Endothelial cell of umbilical vein (primary cell): ENCODE measurements at regions not wholly inside any gene's neighbourhood (a gene's known extent, or its start where the extent isn't known, plus 50 kb on each side); places are given as distances from the start of the nearest gene placed in this dataset.

ENCODE experiments used
- BruUV-seq: library from RNA; stranded (reverse); fragments of 400-500 nt; replicated peaks from 2 replicates; lab custom pipeline; 2021; lab: Mats Ljungman, UMichigan
- CTCF ChIA-PET: fragments of 300-600, 350-600 bp; sonication (Branson Sonifier 250); formaldehyde crosslinking; loops from one replicate; lab custom pipeline; 2021; ENCODE audit warnings: antibody characterized with exemption, inconsistent platforms; lab: Charles Lee
- POLR2A ChIA-PET: fragments of 300-600, 350-600 bp; sonication (Branson Sonifier 250); formaldehyde crosslinking; loops from one replicate; lab custom pipeline; 2021; ENCODE audit warnings: antibody characterized with exemption, inconsistent platforms; lab: Charles Lee
- DNase-seq: peaks from one replicate; pipeline ENCODE4 v3.0.0-alpha.2; 2011; ENCODE audit warnings: low read depth, low spot score
- FAIRE-seq: peaks from 2 replicates; lab custom pipeline; 2011; peaks lifted over from hg19 to GRCh38; lab: Jason Lieb, UNC
- H2AFZ ChIP-seq: 2 replicates; pipeline ENCODE4 v1.6.0; 2012; ENCODE audit warnings: low read depth, low read length, control low read depth, inconsistent platforms
- H3K27ac ChIP-seq: 2 replicates; pipeline ENCODE4 v1.5.1; 2011; ENCODE audit warnings: low read depth, mild to moderate bottlenecking, control low read depth, low read length, moderate library complexity; ENCODE audit not compliant: insufficient read depth
- H3K27me3 ChIP-seq, 2 experiments: 2 replicates each; pipeline versions ENCODE4 v1.6.0 to v1.6.1; 2011; ENCODE audit warnings: low read length in 2 of 2, mixed read lengths in 1 of 2; ENCODE audit not compliant: control insufficient read depth in 2 of 2, insufficient read depth in 2 of 2
- H3K36me3 ChIP-seq, 2 experiments: 2 replicates in 1 of 2; 3 replicates in 1 of 2; pipeline ENCODE4 v1.5.1; 2011; ENCODE audit warnings: low read length in 2 of 2, mild to moderate bottlenecking in 1 of 2, moderate library complexity in 1 of 2; ENCODE audit not compliant: control insufficient read depth in 2 of 2, insufficient read depth in 2 of 2; ENCODE audit errors: extremely low read depth in 1 of 2
- H3K4me1 ChIP-seq: 3 replicates; pipeline ENCODE4 v1.5.1; 2011; ENCODE audit warnings: mild to moderate bottlenecking, low read length; ENCODE audit not compliant: control insufficient read depth, insufficient read depth; ENCODE audit errors: extremely low read depth
- H3K4me2 ChIP-seq: 2 replicates; pipeline ENCODE4 v1.6.1; 2011; ENCODE audit warnings: low read length, control low read depth, mixed read lengths; ENCODE audit not compliant: insufficient read depth
- H3K4me3 ChIP-seq, 3 experiments: fragments of 200-600 bp in 1 of 3; sonication (generic), shearing (Covaris generic) in 1 of 3; replicated peaks in 1 of 3; 2 replicates each; pipeline ENCODE4 v1.5.1; 2011 to 2016; ENCODE audit warnings: control low read depth in 3 of 3, low read length in 3 of 3, mild to moderate bottlenecking in 2 of 3, inconsistent platforms in 1 of 3, low read depth in 1 of 3, moderate library complexity in 1 of 3; ENCODE audit not compliant: insufficient read depth in 1 of 3
- H3K79me2 ChIP-seq: 2 replicates; pipeline ENCODE4 v1.6.0; 2012; ENCODE audit warnings: low read length, inconsistent platforms; ENCODE audit not compliant: control insufficient read depth, insufficient read depth
- H3K9ac ChIP-seq: replicated peaks from 2 replicates; pipeline ENCODE3; 2011; ENCODE audit warnings: low read length, control low read depth; ENCODE audit not compliant: insufficient read depth; ENCODE audit errors: extremely low read depth
- H3K9me1 ChIP-seq: replicated peaks from 3 replicates; pipeline ENCODE4 v1.6.0; 2011; ENCODE audit warnings: mild to moderate bottlenecking, low read length; ENCODE audit not compliant: control insufficient read depth, insufficient read depth; ENCODE audit errors: extremely low read depth
- H3K9me3 ChIP-seq: replicated peaks from 2 replicates; pipeline ENCODE4 v1.5.1; 2012; ENCODE audit warnings: low read length, inconsistent platforms; ENCODE audit not compliant: control insufficient read depth, insufficient read depth
- H4K20me1 ChIP-seq: replicated peaks from 2 replicates; pipeline ENCODE3; 2011; ENCODE audit warnings: mild to moderate bottlenecking, low read length; ENCODE audit not compliant: control insufficient read depth, insufficient read depth; ENCODE audit errors: extremely low read depth
- EZH2 ChIP-seq: IDR thresholded peaks from 2 replicates; pipeline ENCODE4 v1.6.1; 2012; ENCODE audit warnings: borderline replicate concordance, low read depth, mild to moderate bottlenecking, moderate library complexity, low read length, inconsistent platforms; ENCODE audit not compliant: severe bottlenecking
- FOS ChIP-seq: IDR thresholded peaks from 2 replicates; pipeline ENCODE4 v1.6.1; 2011; ENCODE audit warnings: mild to moderate bottlenecking, low read length, moderate library complexity, borderline replicate concordance; ENCODE audit not compliant: insufficient read depth
- GATA2 ChIP-seq: IDR thresholded peaks from 2 replicates; pipeline ENCODE4 v1.7.0; 2011; ENCODE audit warnings: low read depth, mild to moderate bottlenecking, moderate library complexity, mixed read lengths, low read length; ENCODE audit not compliant: insufficient read length, insufficient read depth
- JUN ChIP-seq: IDR thresholded peaks from 2 replicates; pipeline ENCODE4 v1.6.1; 2011; ENCODE audit warnings: borderline replicate concordance, low read depth; ENCODE audit not compliant: insufficient read length, insufficient read depth
- MYC ChIP-seq: IDR thresholded peaks from one replicate; pipeline ENCODE4 v1.6.1; 2011; ENCODE audit warnings: mild to moderate bottlenecking, low read depth, low read length
- POLR2A ChIP-seq: IDR thresholded peaks from 2 replicates; pipeline ENCODE4 v1.6.1; 2012; ENCODE audit warnings: low read depth, mild to moderate bottlenecking, control low read depth, low read length
- POLR2AphosphoS5 ChIP-seq: IDR thresholded peaks from 2 replicates; pipeline ENCODE4 v1.6.1; 2012; ENCODE audit warnings: low read depth, mild to moderate bottlenecking, control low read depth, low read length, moderate library complexity; ENCODE audit not compliant: insufficient read depth
- dilution Hi-C: fragments of 300-500 bp; cut with MboI; formaldehyde crosslinking; loops from one replicate; pipeline ENCODE4 v1.15.0; 2019; ENCODE audit warnings: low sequenced_read_pairs; ENCODE audit not compliant: extremely low pct_ligation_motif_present
- intact Hi-C: fragments of 100-400 bp; cut with micrococcal nuclease; formaldehyde crosslinking; loops from one replicate; pipeline ENCODE4 v1.10.0; 2022
- TF ChIP-seq, protein P1 (sequence below): IDR thresholded peaks from 2 replicates; pipeline ENCODE4 v1.6.1; 2011; ENCODE audit not compliant: insufficient read depth, insufficient read length
- TF ChIP-seq, protein P2 (sequence below), 2 donors: IDR thresholded peaks; 1 replicate in 1 of 2; 2 replicates in 1 of 2; pipeline ENCODE4 v1.5.1; 2011; ENCODE audit warnings: low read length in 2 of 2, mild to moderate bottlenecking in 2 of 2, moderate library complexity in 2 of 2, control low read depth in 1 of 2, inconsistent platforms in 1 of 2, low read depth in 1 of 2; ENCODE audit not compliant: insufficient read depth in 1 of 2; ENCODE audit errors: extremely low read depth in 1 of 2

DNA sequence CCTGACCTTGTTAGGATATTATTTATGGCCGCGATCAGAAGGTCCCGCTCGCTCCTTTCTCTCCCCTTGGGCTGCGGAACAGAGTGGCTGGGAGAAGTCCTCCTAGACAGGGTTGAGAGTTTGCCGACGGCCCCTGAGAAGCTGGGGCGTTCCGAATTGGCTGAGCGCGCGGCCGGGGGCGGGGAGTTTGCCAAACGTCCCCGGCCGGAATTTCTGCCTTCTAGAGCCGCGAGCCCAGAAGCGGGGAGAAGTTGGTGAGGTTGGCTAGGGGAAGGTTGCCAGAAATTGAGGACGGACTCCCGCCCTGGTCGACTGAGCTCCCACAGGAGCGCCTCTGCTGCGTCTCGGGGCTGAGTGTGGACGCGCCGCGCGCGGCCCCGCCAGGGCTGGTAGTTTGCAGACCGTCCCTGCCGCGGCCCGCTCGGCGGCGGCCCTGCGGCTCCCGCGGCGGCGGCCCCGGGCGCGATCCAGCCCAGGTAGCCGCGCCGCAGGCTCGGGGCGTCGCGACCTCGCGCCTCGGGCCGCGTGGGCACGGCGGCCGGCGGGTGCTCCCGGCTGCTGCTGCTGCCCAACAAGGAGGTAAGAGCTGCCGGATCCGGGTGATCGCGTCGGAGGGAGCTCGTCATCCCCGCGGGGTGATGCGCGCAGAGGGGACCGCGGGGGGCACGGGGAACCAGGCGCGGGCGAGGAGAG is 134.0 kb upstream of the MGAT5 start:
- Histone ChIP-seq H3K9ac (peak overlapping the region; percentile 62), H3K4me3 (peak overlapping the region; percentile 38 to 92 (median 68)), H3K4me2 (peak overlapping the region; percentile 69), H4K20me1 (peaks cover under 1% of the 10 kb centered on the region), H2AFZ (peak overlapping the region; percentile 90), H3K9me1 (no peaks in the 10 kb centered on the region), H3K4me1 (peaks cover 25% of the 10 kb centered on the region), H3K36me3 (no peaks in the 10 kb centered on the region), H3K27me3 (no peaks in the 10 kb centered on the region), H3K9me3 (no peaks in the 10 kb centered on the region), H3K79me2 (peaks cover 38% of the 10 kb centered on the region), H3K27ac (peak overlapping the region; percentile 79)
- FAIRE-seq (peak; percentile 88), DNase-seq (peak; percentile 93)
- TF ChIP-seq MYC (no peak), POLR2A (peak; percentile 81), EZH2 (no peak), GATA2 (no peak), JUN (no peak), FOS (no peak), POLR2AphosphoS5 (peak; percentile 79)
- TF ChIP-seq, protein P1, sequence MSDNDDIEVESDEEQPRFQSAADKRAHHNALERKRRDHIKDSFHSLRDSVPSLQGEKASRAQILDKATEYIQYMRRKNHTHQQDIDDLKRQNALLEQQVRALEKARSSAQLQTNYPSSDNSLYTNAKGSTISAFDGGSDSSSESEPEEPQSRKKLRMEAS, result no peak
- TF ChIP-seq, protein P2, sequence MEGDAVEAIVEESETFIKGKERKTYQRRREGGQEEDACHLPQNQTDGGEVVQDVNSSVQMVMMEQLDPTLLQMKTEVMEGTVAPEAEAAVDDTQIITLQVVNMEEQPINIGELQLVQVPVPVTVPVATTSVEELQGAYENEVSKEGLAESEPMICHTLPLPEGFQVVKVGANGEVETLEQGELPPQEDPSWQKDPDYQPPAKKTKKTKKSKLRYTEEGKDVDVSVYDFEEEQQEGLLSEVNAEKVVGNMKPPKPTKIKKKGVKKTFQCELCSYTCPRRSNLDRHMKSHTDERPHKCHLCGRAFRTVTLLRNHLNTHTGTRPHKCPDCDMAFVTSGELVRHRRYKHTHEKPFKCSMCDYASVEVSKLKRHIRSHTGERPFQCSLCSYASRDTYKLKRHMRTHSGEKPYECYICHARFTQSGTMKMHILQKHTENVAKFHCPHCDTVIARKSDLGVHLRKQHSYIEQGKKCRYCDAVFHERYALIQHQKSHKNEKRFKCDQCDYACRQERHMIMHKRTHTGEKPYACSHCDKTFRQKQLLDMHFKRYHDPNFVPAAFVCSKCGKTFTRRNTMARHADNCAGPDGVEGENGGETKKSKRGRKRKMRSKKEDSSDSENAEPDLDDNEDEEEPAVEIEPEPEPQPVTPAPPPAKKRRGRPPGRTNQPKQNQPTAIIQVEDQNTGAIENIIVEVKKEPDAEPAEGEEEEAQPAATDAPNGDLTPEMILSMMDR (IDR thresholded peaks at IDR 0.05; ENCODE audit: extremely low read depth in 1 of 2, insufficient read depth in 1 of 2, low read depth in 1 of 2, low read length in 2 of 2), result no peak
- POLR2A ChIA-PET, result interaction anchor here (0.7 to 2.2 kb wide), 5 partner anchors 9 to 278 kb away, joined by 3 to 6 read pairs (median 3); no protein-coding TSS in a partner anchor
- intact Hi-C loops (loop anchor here (1.0 to 10.0 kb wide), 6 partner anchors 17 to 797 kb away; partner anchors contain the start of gene CCNT2), dilution Hi-C loops (no loop called here)
- BruUV-seq, result no TSS peak
- CTCF ChIA-PET, result interaction anchor here (0.5 to 8.2 kb wide), 19 partner anchors 36 to 592 kb away, joined by 3 to 210 read pairs (median 5); no protein-coding TSS in a partner anchor
